ENCODE measurements at regions not wholly inside any gene's neighbourhood (a gene's known extent, or its start where the extent isn't known, plus 50 kb on each side); places are given as distances from the start of the nearest gene placed in this dataset.
"Not testable (repeated sequence)": the region's sequence is repeated elsewhere in the genome, so short reads cannot be mapped to it uniquely, and the experiment has no call there.

DNA sequence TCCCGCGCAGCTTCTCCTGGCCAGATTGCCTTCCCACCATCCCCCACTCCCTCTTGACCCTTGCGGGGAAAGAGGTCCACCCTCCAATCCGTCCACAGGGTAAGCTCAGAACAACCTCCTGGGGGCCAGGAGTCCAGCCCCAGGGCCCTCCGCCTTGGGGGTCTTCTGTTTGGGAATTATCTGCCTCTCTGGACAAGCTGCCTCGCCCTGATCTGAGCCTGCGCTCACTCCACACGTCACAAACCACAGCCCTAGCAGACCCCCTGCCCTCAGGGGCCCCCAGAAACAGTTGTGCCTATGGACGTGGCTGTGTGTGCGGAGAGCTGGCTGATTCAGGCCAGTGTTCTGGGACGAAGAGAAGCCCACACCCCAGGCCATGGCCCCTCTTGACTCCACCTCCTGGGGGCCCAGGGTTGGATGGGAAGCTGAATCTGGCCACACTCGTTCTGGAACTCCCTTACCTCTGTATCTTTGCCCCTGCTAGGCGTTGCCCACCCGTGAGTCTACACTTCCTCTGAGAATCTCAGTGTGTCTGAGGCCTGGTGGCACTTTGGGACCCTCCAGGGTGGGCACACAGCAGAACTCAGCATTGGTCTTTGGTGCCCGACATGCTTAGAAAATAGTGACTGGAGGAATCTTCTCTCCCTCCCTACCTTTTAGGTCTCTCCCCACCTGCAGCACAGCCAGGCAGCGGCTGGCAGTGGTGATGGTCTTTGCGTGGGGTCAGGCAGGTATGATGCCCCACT is 119.9 kb upstream of the SMURF2 start:
- intact Hi-C loops (cut with DNase I) = no loop called here
- Histone ChIP-seq H3K27me3 (peaks cover 0 to 72% (median 0%) of the 10 kb centered on the region in 4 donors), H3K36me3 (peaks cover 5 to 48% (median 14%) of the 10 kb centered on the region in 3 donors), H3K9me3 (no peaks in the 10 kb centered on the region), H3K27ac (peak overlapping the region; percentile 87 to 90 (median 88)), H3K4me1 (peaks cover 51 to 67% (median 52%) of the 10 kb centered on the region in 3 donors), H3K4me3 (peak overlapping the region; percentile 47 to 65 (median 58))
- WGBS, 2 donors = 77 to 80% methylated on average over 1 to 10 of the region's 17 CpGs
- TF ChIP-seq, protein P1, sequence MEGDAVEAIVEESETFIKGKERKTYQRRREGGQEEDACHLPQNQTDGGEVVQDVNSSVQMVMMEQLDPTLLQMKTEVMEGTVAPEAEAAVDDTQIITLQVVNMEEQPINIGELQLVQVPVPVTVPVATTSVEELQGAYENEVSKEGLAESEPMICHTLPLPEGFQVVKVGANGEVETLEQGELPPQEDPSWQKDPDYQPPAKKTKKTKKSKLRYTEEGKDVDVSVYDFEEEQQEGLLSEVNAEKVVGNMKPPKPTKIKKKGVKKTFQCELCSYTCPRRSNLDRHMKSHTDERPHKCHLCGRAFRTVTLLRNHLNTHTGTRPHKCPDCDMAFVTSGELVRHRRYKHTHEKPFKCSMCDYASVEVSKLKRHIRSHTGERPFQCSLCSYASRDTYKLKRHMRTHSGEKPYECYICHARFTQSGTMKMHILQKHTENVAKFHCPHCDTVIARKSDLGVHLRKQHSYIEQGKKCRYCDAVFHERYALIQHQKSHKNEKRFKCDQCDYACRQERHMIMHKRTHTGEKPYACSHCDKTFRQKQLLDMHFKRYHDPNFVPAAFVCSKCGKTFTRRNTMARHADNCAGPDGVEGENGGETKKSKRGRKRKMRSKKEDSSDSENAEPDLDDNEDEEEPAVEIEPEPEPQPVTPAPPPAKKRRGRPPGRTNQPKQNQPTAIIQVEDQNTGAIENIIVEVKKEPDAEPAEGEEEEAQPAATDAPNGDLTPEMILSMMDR (IDR thresholded peaks at IDR 0.05) = no peak
- TF ChIP-seq POLR2A (IDR thresholded peaks at IDR 0.05) = no peak
- no peak for DNase-seq

DNA sequence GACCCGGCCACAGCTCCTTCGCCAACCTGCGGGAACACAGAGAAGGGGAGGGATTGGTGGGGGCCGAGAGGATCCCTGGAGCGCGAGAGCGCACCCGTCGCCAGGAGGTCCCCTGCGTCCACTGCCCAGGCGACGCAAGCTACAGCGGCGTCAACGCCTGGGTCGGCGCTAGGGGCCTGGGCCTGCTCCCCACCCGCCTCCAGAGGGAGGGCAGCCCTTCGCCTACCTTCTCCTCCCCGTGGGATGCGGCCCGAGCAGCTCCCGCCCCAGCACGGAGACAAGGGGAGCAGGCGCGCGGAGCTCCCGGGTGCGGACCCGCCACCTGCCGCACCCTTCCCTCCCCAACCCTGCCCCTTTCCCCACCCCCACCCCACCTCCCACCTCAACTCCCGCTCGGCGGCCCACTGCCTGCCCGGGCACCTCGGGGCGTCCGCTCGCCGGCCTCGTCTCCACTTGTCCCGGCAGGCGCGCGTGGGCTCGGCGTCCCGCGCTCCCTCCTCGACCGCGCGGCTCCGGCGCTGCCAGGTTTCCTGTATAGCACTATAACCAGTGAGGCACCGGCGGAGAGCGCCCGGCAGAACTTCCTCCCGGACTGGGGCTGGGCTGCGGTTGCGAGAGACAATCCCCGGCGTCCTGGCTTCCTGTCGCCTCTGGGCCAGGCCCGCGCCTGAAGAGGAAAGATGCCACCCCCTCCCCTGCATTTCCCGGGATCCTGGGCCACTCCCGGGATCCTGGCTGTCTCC is 119.1 kb upstream of the SMURF2 start:
- 1% methylated on average over 22 of the region's 69 CpGs; no CpG with 5 or more reads in 1 of the 2 donors for WGBS, 2 donors
- intact Hi-C loops (cut with DNase I) = no loop called here
- Histone ChIP-seq H3K9me3 (no peaks in the 10 kb centered on the region), H3K27ac (peak overlapping the region; percentile 87 to 90 (median 88)), H3K36me3 (peaks cover 2 to 40% (median 10%) of the 10 kb centered on the region in 3 donors), H3K27me3 (peaks cover 0 to 72% (median 0%) of the 10 kb centered on the region in 4 donors), H3K4me1 (peaks cover 53 to 67% (median 54%) of the 10 kb centered on the region in 3 donors), H3K4me3 (peak overlapping the region; percentile 47 to 65 (median 58))
- TF ChIP-seq, protein P1 (IDR thresholded peaks at IDR 0.05) = peak in 1 of 6 experiments; percentile 12
- no peak for TF ChIP-seq POLR2A (IDR thresholded peaks at IDR 0.05)
- no peak for DNase-seq

DNA sequence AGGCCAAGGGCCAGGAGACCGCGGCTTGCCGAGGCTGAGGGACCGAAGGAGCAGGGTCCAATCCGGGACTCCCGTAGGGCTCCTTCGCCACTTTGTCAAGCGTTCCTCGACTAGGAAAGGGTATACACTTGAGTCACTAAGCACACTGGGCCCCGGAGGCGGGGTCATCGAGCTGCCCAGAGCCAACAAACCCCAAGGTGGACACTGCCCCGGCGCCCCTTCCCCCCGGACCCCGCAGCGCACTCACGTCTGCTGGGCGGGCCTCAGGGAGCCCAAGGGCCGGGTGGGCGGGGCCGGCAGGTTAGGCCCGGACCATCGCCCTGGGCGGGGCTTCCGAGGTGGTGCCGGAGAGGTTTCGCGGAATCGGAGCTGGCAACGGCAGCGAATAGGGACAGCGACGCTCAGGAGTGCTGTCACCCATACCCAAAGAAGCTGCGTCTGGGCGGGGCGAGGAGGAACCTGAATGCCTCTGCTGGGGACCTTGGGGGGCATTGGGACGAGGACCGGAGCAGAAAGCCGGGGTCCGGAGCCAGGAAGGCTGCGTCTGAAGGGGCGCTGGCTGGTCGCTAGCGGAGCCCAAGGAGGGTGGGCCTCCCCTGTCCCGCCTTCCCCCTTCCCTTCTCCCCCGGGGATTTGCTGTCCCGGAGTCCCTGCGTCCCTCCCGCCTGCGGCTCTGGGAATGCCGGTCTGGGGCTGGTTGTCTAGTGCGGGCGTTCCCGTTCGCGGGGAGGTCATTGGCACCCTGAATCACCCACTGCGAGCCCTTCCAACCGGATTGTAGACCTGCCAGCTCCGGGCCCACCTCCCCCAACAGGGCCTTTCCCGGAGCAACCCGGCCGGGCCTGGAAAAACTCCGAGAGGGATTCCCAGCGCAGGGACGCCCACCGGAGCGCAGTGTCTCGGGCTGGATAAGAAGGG is 118.2 kb upstream of the SMURF2 start:
- intact Hi-C loops (cut with DNase I) = no loop called here
- WGBS, 2 donors = 0 to 1% methylated on average over 6 to 26 of the region's 69 CpGs
- peaks cover 0 to 32% (median 5%) of the 10 kb centered on the region in 3 donors for H3K36me3 ChIP-seq
- DNase-seq = no peak
- H3K27ac ChIP-seq = peak overlapping the region; percentile 87 to 90 (median 88)
- peak overlapping the region; percentile 47 to 65 (median 58) for H3K4me3 ChIP-seq
- no peaks in the 10 kb centered on the region for H3K9me3 ChIP-seq
- peaks cover 0 to 72% (median 0%) of the 10 kb centered on the region in 4 donors for H3K27me3 ChIP-seq
- TF ChIP-seq, protein P1 (IDR thresholded peaks at IDR 0.05) = no peak
- TF ChIP-seq POLR2A (IDR thresholded peaks at IDR 0.05) = peak in 2 of 4 donors; percentile 19 to 50
- peaks cover 55 to 67% (median 55%) of the 10 kb centered on the region in 3 donors for H3K4me1 ChIP-seq

DNA sequence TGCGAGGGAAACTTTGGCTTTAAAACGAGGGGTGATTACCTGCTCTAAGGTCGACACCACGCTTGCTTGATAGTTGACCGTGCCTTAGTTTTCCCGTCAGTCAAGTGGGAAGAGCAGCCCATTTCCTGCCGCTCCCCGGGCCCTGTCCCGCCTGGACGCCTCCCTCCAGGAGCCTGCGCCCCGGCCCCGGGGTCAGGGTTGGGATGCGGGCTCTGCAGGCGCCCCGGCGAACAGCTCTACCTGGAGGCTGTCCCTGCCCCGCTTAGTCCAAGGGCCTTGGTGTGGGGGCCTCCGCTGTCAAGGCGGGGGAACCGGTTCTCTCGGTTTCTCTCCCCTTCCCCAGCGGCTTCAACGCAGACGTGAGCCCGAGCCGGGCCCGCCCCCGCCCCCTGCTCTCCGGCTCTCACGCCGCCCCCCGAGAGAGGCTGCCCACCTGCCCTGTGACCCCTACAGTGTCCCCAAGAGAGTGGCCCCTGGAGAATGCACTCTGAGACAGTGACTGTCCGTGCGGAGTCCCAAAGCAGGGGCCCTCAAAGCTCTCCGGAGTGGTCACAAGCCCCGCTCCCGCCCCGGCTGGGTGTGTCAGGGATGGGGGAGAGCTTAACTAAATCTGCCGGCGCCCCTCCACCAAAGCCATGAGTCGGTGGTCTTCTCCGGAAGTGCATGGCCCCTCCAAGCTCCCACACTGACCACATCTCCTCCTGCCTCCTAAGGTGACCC is 117.4 kb upstream of the SMURF2 start:
- no peak for DNase-seq
- Histone ChIP-seq H3K27ac (peak overlapping the region; percentile 87 to 90 (median 88)), H3K4me1 (peaks cover 55 to 72% (median 55%) of the 10 kb centered on the region in 3 donors), H3K36me3 (peaks cover 0 to 24% (median 5%) of the 10 kb centered on the region in 3 donors), H3K4me3 (peak overlapping the region; percentile 47 to 65 (median 58)), H3K27me3 (peaks cover 0 to 66% (median 0%) of the 10 kb centered on the region in 4 donors), H3K9me3 (no peaks in the 10 kb centered on the region)
- WGBS, 2 donors = 50 to 67% methylated on average over 1 of the region's 43 CpGs
- TF ChIP-seq, protein P1 (IDR thresholded peaks at IDR 0.05) = no peak
- no peak for TF ChIP-seq POLR2A (IDR thresholded peaks at IDR 0.05)
- intact Hi-C loops (cut with DNase I) = loop anchor here (5.0 kb wide), 1 partner anchor 418 kb away; no protein-coding TSS in a partner anchor

DNA sequence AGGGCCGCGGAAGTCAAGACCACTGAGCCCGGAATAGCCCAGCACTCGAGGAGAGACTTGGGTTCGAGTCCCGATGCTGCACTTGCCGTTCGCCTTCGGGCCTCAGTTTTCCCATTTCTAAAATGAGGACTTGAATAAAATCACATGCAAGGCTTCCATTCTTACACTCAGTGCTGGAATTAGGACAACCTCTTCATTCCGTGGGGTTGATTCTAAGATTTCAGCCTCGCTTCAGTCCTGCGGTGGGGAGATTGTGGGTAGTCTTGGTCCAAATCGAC is 116.9 kb upstream of the SMURF2 start:
- 18 to 37% methylated on average over 8 to 12 of the region's 13 CpGs for WGBS, 2 donors
- peak overlapping the region; percentile 47 to 65 (median 58) for H3K4me3 ChIP-seq
- H3K27ac ChIP-seq = peak overlapping the region; percentile 38 to 90 (median 87)
- peaks cover 0 to 19% (median 0%) of the 10 kb centered on the region in 3 donors for H3K36me3 ChIP-seq
- H3K9me3 ChIP-seq, DNase-seq: not testable (repeated sequence)
- peaks cover 0 to 61% (median 0%) of the 10 kb centered on the region in 4 donors for H3K27me3 ChIP-seq
- intact Hi-C loops (cut with DNase I) = loop anchor here (5.0 kb wide), 1 partner anchor 418 kb away; no protein-coding TSS in a partner anchor
- H3K4me1 ChIP-seq = peaks cover 55 to 77% (median 55%) of the 10 kb centered on the region in 3 donors
